Uterus (tissue), 2 donors: ENCODE measurements at regions not wholly inside any gene's neighbourhood (a gene's known extent, or its start where the extent isn't known, plus 50 kb on each side); places are given as distances from the start of the nearest gene placed in this dataset.

ENCODE experiments used
- CTCF ChIP-seq, 4 experiments: fragments of 200-600 bp in 2 of 4; fragments of 450-650 bp in 2 of 4; sonication (generic) in 2 of 4; IDR thresholded peaks; one replicate each; pipeline ENCODE4 v1.5.1; 2016 to 2019; ENCODE audit warnings: antibody characterized with exemption in 4 of 4, mild to moderate bottlenecking in 2 of 4, moderate library complexity in 1 of 4
- POLR2A ChIP-seq, 2 donors: fragments of 450-650 bp; IDR thresholded peaks; one replicate each; pipeline ENCODE4 v1.6.1; 2016; ENCODE audit warnings: antibody characterized with exemption in 2 of 2, mild to moderate bottlenecking in 1 of 2, moderate library complexity in 1 of 2

- TF ChIP-seq CTCF (IDR thresholded peaks at IDR 0.05) (peak in 1 of 4 experiments; percentile 11), POLR2A (IDR thresholded peaks at IDR 0.05) (no peak)
Observed at GRCh38 chr2:199019898-199020507, 437.7 kb downstream of the SATB2 start.
